HEK293T (cell line): ENCODE measurements at regions not wholly inside any gene's neighbourhood (a gene's known extent, or its start where the extent isn't known, plus 50 kb on each side); places are given as distances from the start of the nearest gene placed in this dataset.

ENCODE experiments used
- CTCF ChIA-PET: fragments of 350-600 bp; formaldehyde crosslinking; extraction: SDS; loops from one replicate; lab custom pipeline; 2021; ENCODE audit warnings: antibody characterized with exemption, inconsistent platforms; lab: Yijun Ruan, JAX
- POLR2A ChIA-PET: fragments of 350-600 bp; formaldehyde crosslinking; extraction: SDS; loops from one replicate; lab custom pipeline; 2020; ENCODE audit warnings: antibody characterized with exemption, inconsistent platforms; lab: Yijun Ruan, JAX
- DNase-seq: peaks from one replicate; pipeline ENCODE4 v3.0.0; 2012; ENCODE audit warnings: mixed read lengths; ENCODE audit errors: extremely low spot score
- ARNT ChIP-seq: fragments of 450-650 bp; IDR thresholded peaks from 2 replicates; pipeline ENCODE4 v1.6.1; 2017; ENCODE audit warnings: mild to moderate bottlenecking
- BHLHE40 ChIP-seq: fragments of 450-650 bp; IDR thresholded peaks from 2 replicates; pipeline ENCODE4 v1.6.1; 2016; ENCODE audit warnings: mild to moderate bottlenecking, moderate library complexity, borderline replicate concordance
- CTBP1 ChIP-seq: fragments of 450-650 bp; IDR thresholded peaks from 2 replicates; pipeline ENCODE4 v1.6.1; 2016; ENCODE audit warnings: borderline replicate concordance
- ELF4 ChIP-seq: fragments of 450-650 bp; IDR thresholded peaks from 2 replicates; pipeline ENCODE4 v1.6.1; 2017; ENCODE audit warnings: antibody characterized with exemption
- FOXA1 ChIP-seq: fragments of 450-650 bp; IDR thresholded peaks from 2 replicates; pipeline ENCODE4 v1.6.1; 2016; ENCODE audit warnings: mild to moderate bottlenecking
- FOXK2 ChIP-seq: fragments of 450-650 bp; IDR thresholded peaks from 2 replicates; pipeline ENCODE4 v1.6.1; 2016; ENCODE audit warnings: mild to moderate bottlenecking
- FOXM1 ChIP-seq: fragments of 450-650 bp; IDR thresholded peaks from 2 replicates; pipeline ENCODE4 v1.6.1; 2017; ENCODE audit warnings: mild to moderate bottlenecking, borderline replicate concordance
- HDGF ChIP-seq: fragments of 450-650 bp; IDR thresholded peaks from 2 replicates; pipeline ENCODE4 v1.6.1; 2017; ENCODE audit warnings: antibody characterized with exemption, borderline replicate concordance
- L3MBTL2 ChIP-seq: fragments of 450-650 bp; conservative IDR thresholded peaks from 2 replicates; pipeline ENCODE4 v1.6.1; 2016; ENCODE audit warnings: mild to moderate bottlenecking
- LEF1 ChIP-seq: fragments of 450-650 bp; IDR thresholded peaks from 2 replicates; pipeline ENCODE4 v1.6.1; 2017; ENCODE audit warnings: mild to moderate bottlenecking, borderline replicate concordance
- NFRKB ChIP-seq: fragments of 450-650 bp; IDR thresholded peaks from 2 replicates; pipeline ENCODE4 v1.6.1; 2016; ENCODE audit warnings: mild to moderate bottlenecking, moderate library complexity
- SP1 ChIP-seq: fragments of 450-650 bp; IDR thresholded peaks from 2 replicates; pipeline ENCODE4 v1.6.1; 2017
- SUZ12 ChIP-seq: fragments of 450-650 bp; IDR thresholded peaks from 2 replicates; pipeline ENCODE4 v1.6.1; 2016; ENCODE audit warnings: mild to moderate bottlenecking
- TARDBP ChIP-seq: fragments of 450-650 bp; IDR thresholded peaks from 2 replicates; pipeline ENCODE4 v1.6.1; 2016
- ZNF384 ChIP-seq: fragments of 450-650 bp; IDR thresholded peaks from 2 replicates; pipeline ENCODE4 v1.6.1; 2016
- TF ChIP-seq, protein P1 (sequence below): fragments of 450-650 bp; IDR thresholded peaks from 2 replicates; pipeline ENCODE4 v1.6.1; 2016

DNA sequence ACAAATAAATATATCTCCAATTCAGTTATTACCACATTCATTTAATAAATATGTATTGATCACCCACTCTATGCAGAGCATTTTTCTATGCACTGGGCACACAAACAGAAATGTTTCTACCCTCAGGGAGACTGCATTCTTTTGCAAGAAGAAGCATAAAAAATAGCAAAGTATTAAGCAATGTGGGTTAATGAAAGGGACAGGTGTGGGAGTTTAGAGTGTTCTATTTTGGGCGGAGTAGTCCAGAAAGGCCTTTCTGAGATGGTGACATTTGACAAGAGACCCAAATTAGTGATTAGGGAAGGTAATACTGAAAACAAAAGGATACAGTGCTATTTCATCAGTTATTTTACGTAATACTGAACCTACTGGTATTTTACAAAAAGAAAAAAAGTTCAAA, 394.3 kb upstream of the CHST9 start:
- ChIA-PET POLR2A (no interaction called here), CTCF (no interaction called here)
- TF ChIP-seq NFRKB (no peak), SP1 (no peak), HDGF (no peak)
- TF ChIP-seq, protein P1, sequence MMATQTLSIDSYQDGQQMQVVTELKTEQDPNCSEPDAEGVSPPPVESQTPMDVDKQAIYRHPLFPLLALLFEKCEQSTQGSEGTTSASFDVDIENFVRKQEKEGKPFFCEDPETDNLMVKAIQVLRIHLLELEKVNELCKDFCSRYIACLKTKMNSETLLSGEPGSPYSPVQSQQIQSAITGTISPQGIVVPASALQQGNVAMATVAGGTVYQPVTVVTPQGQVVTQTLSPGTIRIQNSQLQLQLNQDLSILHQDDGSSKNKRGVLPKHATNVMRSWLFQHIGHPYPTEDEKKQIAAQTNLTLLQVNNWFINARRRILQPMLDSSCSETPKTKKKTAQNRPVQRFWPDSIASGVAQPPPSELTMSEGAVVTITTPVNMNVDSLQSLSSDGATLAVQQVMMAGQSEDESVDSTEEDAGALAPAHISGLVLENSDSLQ, result no peak
- no peak for DNase-seq

DNA sequence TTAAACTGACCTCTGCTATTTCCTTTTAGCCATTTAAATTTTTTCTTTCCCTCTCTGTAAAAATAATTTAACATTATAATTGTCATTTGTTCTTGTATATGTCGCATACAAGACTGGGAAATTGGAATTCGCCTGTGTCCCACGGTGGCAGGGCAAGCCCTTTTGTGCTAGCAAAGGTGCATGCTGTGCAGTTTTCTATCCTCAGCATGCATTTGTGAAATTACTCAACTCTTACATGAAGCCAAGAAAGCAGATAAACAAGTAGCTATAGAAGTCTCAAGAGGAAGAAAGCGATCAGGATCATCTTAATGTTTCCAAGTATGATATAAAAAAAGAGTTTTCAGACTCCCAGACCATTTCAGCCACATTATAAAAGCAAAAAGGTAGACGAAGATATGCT, 392.6 kb upstream of the CHST9 start:
- ChIA-PET CTCF (no interaction called here), POLR2A (no interaction called here)
- TF ChIP-seq L3MBTL2, result no peak
- TF ChIP-seq LEF1, result no peak
- no peak for TF ChIP-seq CTBP1
- no peak for TF ChIP-seq FOXM1
- no peak for TF ChIP-seq FOXA1
- DNase-seq, result no peak

DNA sequence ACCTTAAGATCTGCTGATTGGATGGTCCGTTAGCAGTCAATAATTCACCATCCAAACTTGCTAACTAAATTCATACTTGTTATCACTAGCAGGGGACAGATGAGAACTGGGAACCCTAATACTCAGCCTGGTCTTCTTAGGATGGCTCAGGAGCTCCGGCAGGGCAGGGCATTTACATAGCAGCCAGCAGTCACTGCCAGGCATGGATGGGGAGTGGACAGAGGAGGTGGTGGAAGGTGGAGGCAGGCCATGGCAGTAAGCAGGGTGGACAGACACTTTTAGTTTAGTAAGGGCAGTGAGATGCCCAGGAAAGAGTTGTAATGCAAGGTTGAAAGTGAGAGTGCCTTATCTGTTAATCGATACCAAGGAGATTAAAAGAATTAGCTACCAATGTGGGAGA, 392.2 kb upstream of the CHST9 start:
- CTCF ChIA-PET, result no interaction called here
- no peak for TF ChIP-seq FOXK2
- TF ChIP-seq L3MBTL2, result no peak
- no peak for TF ChIP-seq ELF4
- TF ChIP-seq FOXA1, result no peak
- no peak for TF ChIP-seq ARNT
- TF ChIP-seq BHLHE40, result no peak
- no peak for TF ChIP-seq FOXM1
- TF ChIP-seq, protein P1, result no peak
- TF ChIP-seq NFRKB, result no peak
- TF ChIP-seq ZNF384, result no peak
- TF ChIP-seq SUZ12, result no peak
- no peak for TF ChIP-seq CTBP1
- TF ChIP-seq LEF1, result no peak
- no peak for TF ChIP-seq SP1
- TF ChIP-seq HDGF, result no peak
- no peak for TF ChIP-seq TARDBP
- POLR2A ChIA-PET, result no interaction called here

DNA sequence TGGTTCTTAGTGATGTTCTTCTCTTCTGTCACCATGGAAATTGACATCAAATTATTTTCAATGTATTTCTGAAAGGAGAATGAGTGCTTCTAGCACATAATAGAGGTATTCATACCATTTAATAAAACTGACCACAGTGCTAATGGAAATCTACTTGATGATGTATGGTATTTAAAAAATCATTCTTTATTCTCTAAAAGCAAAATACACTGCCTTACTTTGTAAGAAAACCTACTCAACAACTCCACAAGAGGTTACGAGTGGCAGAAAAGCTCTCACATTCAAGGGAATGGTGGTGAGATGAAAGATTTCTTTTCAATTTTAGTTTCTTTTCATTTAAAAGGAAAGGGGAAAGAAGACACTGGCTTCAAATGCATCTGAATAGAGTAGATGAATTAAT, 382.3 kb upstream of the CHST9 start:
- no peak for TF ChIP-seq HDGF
- no peak for TF ChIP-seq TARDBP
- TF ChIP-seq ELF4, result no peak
- TF ChIP-seq L3MBTL2, result no peak
- no peak for TF ChIP-seq FOXK2
- no peak for TF ChIP-seq SUZ12
- TF ChIP-seq SP1, result no peak
- TF ChIP-seq FOXM1, result no peak
- TF ChIP-seq ARNT, result no peak
- no peak for TF ChIP-seq NFRKB
- TF ChIP-seq ZNF384, result no peak
- no peak for TF ChIP-seq BHLHE40
- no peak for TF ChIP-seq CTBP1
- TF ChIP-seq, protein P1, result no peak
- TF ChIP-seq FOXA1, result no peak
- TF ChIP-seq LEF1, result no peak
- DNase-seq, result no peak
- CTCF ChIA-PET, result no interaction called here
- POLR2A ChIA-PET, result no interaction called here

More for the DNA sequence above, 392.2 kb upstream of the CHST9 start:
- no peak for DNase-seq

DNA sequence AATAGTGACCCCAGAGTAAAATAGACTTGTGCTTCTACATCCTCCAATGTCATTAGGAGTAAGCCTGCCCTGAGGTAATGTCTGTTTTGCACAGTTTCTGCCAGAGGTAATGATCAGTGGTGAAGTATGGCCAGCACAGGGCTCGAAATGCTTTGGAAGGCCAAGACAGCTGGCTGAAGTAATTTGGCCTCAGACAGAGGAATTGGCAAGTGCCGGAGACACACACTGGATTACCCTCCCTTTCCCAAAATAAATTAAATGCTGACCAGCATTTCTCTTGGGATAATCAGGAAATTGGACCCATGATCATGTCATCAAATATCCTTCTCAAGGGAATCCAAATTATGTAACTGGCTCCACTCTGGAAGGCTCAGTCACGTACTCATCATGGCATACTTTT, 379.0 kb upstream of the CHST9 start:
- ChIA-PET POLR2A (no interaction called here), CTCF (no interaction called here)
- no peak for DNase-seq
- TF ChIP-seq ELF4, result no peak
- no peak for TF ChIP-seq TARDBP
- TF ChIP-seq ARNT, result no peak
- no peak for TF ChIP-seq LEF1
- TF ChIP-seq, protein P1, result no peak
- no peak for TF ChIP-seq ZNF384
- TF ChIP-seq FOXK2, result no peak
- no peak for TF ChIP-seq HDGF
- no peak for TF ChIP-seq CTBP1
- TF ChIP-seq FOXM1, result no peak
- no peak for TF ChIP-seq L3MBTL2
- TF ChIP-seq FOXA1, result no peak
- no peak for TF ChIP-seq NFRKB
- no peak for TF ChIP-seq BHLHE40
- TF ChIP-seq SUZ12, result no peak
- no peak for TF ChIP-seq SP1

DNA sequence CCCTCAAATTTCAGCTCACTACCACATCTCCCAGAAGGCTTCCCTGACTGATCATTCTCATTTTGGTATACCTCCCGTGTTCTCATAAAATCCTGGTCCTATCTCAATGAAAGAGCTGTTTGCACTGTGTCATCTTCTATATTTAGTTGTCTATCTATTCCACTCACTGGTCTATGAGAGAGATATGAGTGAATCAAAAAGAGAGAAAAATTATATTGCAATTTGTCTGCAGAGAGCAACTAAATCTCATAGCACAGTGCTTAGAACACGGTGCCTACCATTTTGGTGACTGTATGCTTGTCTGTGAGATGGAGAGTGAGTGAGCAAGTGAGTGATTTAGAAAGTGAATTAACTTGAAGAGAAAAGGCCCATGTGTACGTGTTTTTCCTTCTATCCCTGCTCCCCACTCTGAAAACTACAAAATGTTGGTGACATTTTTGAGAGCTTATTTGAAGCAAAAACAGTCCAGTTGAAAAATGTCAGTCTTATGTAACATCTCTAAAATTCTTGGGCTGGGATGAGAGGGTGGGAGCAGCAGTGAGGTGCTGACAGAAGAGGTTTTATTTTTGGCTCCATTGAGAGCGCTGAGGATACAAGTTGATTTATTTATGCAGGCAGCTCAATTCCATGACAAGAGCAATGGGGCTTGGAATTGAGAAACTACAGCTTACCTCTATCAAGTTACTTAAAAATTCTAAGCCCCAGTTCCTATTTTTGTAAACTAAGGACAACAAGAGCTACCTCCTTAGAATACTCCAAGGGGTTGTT, 373.5 kb upstream of the CHST9 start:
- ChIA-PET POLR2A (no interaction called here), CTCF (no interaction called here)
- no peak for TF ChIP-seq SUZ12
- no peak for TF ChIP-seq FOXK2
- no peak for DNase-seq
